GM20000 (cell line): ENCODE measurements at regions not wholly inside any gene's neighbourhood (a gene's known extent, or its start where the extent isn't known, plus 50 kb on each side); places are given as distances from the start of the nearest gene placed in this dataset.

Experiments used
- DNase-seq: peaks from one replicate; pipeline ENCODE4 v3.0.0; 2012; ENCODE audit warnings: low spot score
- TF ChIP-seq, protein P1 (sequence below): IDR thresholded peaks from 2 replicates; pipeline ENCODE4 v1.5.1; 2012; ENCODE audit warnings: mild to moderate bottlenecking, control low read depth; ENCODE audit errors: extremely low read depth, missing control alignments

DNA sequence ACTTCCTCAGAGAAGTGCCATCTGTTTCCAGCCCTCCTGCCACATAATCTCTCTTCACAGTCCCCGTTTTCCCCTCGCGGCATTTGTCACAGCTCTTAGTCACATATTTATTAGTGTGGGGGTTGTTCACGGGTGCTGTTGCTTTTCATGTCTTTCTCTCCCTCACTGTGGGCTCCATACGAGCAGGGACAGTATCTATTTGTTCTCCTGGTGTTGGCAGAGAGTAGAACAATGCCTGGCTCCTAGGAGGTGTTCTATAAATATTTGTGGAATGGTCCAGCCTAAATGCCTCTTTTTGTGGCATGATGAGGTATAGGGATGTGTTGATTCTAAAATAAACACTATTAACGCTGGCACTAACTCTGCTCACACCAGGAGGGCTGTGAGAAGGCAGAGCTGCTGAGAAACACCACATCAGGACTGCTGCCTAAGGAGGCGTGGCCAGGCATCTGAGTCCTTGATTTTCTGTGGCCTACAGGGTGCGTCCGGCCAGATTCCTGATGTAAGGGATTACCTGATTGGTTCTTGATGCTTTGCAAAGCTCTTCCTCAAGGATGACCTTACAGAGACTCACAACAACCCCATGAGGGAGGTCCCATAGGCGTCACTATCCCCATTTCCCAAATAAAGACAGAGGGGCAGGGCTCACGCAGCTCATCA is 219.8 kb upstream of the ARID1B start:
- no peak for DNase-seq
- TF ChIP-seq, protein P1, sequence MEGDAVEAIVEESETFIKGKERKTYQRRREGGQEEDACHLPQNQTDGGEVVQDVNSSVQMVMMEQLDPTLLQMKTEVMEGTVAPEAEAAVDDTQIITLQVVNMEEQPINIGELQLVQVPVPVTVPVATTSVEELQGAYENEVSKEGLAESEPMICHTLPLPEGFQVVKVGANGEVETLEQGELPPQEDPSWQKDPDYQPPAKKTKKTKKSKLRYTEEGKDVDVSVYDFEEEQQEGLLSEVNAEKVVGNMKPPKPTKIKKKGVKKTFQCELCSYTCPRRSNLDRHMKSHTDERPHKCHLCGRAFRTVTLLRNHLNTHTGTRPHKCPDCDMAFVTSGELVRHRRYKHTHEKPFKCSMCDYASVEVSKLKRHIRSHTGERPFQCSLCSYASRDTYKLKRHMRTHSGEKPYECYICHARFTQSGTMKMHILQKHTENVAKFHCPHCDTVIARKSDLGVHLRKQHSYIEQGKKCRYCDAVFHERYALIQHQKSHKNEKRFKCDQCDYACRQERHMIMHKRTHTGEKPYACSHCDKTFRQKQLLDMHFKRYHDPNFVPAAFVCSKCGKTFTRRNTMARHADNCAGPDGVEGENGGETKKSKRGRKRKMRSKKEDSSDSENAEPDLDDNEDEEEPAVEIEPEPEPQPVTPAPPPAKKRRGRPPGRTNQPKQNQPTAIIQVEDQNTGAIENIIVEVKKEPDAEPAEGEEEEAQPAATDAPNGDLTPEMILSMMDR = no peak

DNA sequence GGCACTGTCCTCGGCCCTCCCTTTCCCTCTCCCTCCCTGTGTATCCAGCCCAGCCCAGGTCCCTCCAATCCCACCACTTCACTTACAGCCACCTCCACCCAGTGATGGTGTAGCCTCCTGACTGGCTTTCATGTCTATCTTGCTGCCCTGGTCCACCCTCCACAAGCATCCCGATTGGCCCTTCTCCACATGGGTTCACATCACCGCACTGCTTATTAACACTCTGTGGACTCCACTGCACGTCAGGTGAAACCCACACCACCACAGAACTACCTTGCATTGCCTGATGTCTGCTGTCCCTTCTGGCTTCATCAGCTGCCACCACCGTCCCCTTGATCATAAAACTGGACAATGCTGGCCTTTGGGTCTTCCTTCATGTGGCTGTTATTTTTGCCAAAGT is 220.4 kb upstream of the ARID1B start:
- no peak for DNase-seq
- TF ChIP-seq, protein P1 = no peak

DNA sequence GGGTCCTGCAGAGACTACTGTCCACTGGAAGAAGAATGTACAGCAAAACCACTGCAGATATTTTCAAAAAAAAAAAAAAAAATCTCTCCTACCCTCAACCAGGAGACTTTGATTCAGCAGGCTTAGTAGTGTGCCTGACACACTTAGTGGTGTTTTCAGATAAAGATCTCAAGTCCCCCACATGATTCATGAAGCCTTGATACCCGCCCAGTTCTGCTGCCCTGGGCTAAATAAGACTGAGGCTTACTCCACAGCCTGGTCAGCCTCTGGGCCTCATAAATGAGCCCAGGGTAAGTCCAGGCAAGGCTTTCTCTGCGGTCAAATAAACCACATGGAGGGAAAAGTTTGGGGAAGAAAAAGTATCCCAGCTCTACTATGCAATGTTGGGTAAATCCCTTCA is 222.1 kb upstream of the ARID1B start:
- TF ChIP-seq, protein P1 = no peak
- DNase-seq = no peak

DNA sequence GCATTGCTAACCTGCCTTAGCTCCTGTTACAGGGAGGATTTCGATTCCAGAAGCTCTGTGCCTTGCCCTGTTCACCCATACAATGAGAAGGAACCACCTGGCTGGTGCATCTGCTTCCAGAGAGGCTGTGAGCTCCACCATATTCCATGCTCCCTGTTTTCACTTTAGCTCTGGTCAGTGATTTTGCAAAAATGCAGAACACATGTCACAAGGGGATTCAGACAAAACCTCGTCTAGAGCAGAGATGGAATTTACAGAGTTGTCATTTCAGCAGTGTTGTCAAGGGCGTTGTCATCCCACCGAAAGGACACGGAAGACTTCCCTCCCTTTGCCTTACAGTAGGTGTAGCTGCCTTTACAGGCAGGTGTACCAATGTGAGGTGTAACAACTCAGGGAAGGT is 223.0 kb upstream of the ARID1B start:
- TF ChIP-seq, protein P1 = no peak
- no peak for DNase-seq

DNA sequence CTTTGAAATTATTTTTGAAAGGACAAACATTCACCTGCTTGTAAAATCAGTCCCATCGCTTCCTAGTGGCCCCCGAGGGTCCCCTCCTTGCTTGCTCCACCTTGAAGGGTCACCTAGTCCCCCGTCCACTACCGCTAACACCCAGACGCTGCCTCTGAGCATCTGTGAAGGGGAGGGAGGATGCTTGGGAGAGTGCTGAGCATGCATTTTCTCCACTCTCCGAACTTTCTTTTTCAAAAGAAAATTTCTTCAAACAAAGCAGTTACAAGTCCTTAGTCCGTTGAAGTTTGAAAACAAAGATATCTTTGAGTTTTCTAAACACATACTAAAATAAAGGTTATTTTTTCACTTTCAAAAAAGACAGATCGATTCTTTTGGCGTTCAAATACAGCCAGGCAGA is 224.3 kb upstream of the ARID1B start:
- DNase-seq = no peak
- TF ChIP-seq, protein P1 = no peak

DNA sequence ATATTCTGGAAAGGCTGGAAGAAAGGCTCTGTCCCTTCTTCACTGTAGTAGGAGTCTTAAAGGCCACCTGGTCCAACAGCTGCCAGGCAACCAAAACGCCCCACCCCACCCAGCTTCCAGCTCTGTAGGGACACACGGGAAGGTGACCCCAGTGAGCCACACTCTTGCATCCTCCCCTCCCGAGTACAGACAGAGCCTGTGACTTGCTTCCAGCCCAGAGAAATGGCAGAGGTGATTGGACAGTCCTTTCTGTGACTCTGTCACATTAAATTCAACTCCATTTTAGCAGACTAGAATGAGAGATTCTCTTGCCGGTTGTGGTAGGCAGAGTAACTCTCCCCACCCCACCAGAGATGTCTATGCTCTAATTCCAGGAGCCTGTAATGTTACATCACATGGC is 226.2 kb upstream of the ARID1B start:
- TF ChIP-seq, protein P1 = no peak
- DNase-seq = no peak

DNA sequence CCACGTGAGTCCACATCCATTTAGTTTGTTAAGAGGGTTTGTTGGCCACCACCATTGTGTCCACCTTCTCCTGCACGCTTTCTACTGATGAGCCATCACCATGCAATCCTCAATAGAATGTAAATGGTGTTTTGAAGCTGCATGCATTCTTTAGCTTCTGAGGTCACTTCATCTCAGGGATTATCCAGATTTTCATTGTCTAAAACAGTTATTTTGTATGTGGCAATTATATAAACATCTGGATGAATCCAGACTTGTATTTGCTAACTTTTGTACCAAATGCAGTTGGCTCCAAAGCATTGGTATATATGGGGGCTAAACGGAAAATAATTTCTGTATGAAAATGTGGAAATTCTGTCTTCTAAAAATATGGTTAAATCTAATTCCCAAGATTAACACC is 231.2 kb upstream of the ARID1B start:
- TF ChIP-seq, protein P1 = no peak
- DNase-seq = no peak
